OCI-LY7 (cell line): ENCODE measurements at regions not wholly inside any gene's neighbourhood (a gene's known extent, or its start where the extent isn't known, plus 50 kb on each side); places are given as distances from the start of the nearest gene placed in this dataset.

Source experiments
- EZH2phosphoT487 ChIP-seq: fragments of 200-600 bp; sonication (generic); IDR thresholded peaks from 2 replicates; pipeline ENCODE4 v1.6.1; 2018; ENCODE audit warnings: low read depth, borderline replicate concordance, mild to moderate bottlenecking, mixed run types, antibody characterized with exemption, low read length, moderate library complexity, mixed read lengths
- TF ChIP-seq, protein P1 (sequence below): fragments of 200-600 bp; sonication (generic); conservative IDR thresholded peaks from 2 replicates; pipeline ENCODE4 v1.5.1; 2014; ENCODE audit warnings: mild to moderate bottlenecking, antibody characterized with exemption, low read length, moderate library complexity, mixed read lengths

- TF ChIP-seq, protein P1, sequence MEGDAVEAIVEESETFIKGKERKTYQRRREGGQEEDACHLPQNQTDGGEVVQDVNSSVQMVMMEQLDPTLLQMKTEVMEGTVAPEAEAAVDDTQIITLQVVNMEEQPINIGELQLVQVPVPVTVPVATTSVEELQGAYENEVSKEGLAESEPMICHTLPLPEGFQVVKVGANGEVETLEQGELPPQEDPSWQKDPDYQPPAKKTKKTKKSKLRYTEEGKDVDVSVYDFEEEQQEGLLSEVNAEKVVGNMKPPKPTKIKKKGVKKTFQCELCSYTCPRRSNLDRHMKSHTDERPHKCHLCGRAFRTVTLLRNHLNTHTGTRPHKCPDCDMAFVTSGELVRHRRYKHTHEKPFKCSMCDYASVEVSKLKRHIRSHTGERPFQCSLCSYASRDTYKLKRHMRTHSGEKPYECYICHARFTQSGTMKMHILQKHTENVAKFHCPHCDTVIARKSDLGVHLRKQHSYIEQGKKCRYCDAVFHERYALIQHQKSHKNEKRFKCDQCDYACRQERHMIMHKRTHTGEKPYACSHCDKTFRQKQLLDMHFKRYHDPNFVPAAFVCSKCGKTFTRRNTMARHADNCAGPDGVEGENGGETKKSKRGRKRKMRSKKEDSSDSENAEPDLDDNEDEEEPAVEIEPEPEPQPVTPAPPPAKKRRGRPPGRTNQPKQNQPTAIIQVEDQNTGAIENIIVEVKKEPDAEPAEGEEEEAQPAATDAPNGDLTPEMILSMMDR: no peak
- TF ChIP-seq EZH2phosphoT487: no peak
Observed at GRCh38 chr1:172976222-172977041, 74.3 kb downstream of the TNFSF18 start.
